Ammon's horn (tissue), 1 donor: ENCODE measurements at regions not wholly inside any gene's neighbourhood (a gene's known extent, or its start where the extent isn't known, plus 50 kb on each side); places are given as distances from the start of the nearest gene placed in this dataset.
"Not testable (repeated sequence)": the region's sequence is repeated elsewhere in the genome, so short reads cannot be mapped to it uniquely, and the experiment has no call there.

Experiments used
- DNase-seq: peaks from one replicate; pipeline ENCODE4 v3.0.0-alpha.2; 2016; ENCODE audit warnings: low spot score

GRCh38 chr2:16088035-16088801 lies 147.9 kb downstream of the MYCN start:
- no peak for DNase-seq

DNA sequence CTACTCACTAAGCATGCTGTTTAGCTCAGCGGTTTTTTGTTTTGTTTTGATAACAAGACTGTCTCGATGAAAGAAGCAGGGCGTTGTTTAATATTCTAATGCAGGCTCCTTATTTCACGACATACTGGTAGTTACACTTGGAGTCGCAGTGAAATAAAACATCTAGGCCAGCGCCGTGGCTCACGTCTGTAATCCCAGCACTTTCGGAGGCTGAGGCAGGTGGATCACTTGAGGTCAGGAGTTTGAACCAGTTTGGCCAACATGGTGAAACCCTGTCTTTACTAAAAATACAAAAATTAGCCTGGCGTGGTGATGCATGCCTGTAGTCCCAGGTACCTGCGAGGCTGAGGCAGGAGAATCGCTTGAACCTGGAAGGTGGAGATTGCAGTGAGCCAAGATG lies 145.8 kb downstream of the MYCN start:
- not testable (repeated sequence) for DNase-seq

GRCh38 chr2:16085073-16085472 lies 144.7 kb downstream of the MYCN start:
- no peak for DNase-seq

GRCh38 chr2:16084274-16084673 lies 143.9 kb downstream of the MYCN start:
- no peak for DNase-seq

GRCh38 chr2:16082276-16082675 lies 141.9 kb downstream of the MYCN start:
- DNase-seq = no peak

- DNase-seq = peak; percentile 73
Observed at GRCh38 chr2:16081316-16082200, 141.2 kb downstream of the MYCN start.

- no peak for DNase-seq
Observed at GRCh38 chr2:16080516-16080915, 140.2 kb downstream of the MYCN start.

DNA sequence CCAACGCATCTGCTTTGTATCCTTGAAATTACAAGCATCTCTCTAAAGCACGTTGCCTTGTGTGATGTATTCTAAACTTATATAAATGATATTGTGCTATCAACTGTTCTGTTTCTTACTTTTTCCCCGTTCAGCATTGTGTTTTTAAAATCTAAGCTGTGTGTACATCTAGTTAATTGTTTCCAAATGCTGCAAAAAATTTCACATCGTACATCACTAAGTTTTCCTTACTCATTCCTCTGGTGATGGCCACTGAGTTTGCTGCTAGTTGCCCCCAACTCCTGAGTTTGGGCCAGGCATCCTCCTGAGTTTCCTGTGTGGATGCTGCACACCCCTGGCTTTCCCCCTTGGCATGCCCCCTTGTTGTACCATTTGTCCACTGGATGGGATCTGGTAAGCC lies 139.7 kb downstream of the MYCN start:
- no peak for DNase-seq

DNA sequence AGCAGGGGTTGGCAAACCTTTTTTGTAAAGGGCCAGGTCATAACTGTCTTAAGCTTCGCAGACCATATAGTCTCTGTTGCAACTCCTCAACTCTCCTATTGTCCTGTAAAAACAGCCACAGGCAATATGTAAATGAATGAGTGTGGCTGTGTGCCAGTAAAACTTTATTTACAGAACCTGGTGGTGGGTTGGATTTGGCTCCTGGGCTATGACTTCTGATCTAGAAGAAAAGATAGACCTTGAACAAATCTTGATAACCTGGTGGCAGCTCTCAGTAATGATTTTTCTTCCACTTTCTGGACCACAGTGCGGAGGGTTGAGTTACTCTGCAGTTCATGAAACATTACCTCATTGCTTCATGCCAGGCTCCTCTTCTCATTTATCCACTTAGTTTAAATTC lies 139.3 kb downstream of the MYCN start:
- no peak for DNase-seq

- no peak for DNase-seq
Observed at GRCh38 chr2:16077601-16078000, 137.3 kb downstream of the MYCN start.

DNA sequence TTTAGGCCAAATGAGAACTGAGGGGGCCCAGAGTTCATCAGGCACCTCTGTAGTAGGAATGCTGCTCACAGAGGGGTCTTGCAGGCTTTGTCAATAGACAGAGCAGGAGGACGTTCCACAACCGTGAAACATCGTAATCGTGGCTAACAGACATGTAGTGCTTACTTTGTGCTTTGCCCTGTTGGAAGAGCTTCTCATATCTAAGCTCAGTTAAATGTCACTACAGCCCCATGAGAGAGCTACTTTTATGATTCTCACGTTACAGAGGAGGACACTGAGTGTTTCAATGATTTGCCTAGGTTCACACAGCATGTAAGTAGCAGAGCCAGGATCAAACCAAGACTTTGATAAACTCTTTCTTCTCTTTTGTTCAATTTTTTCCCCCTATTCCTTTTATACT lies 136.6 kb downstream of the MYCN start:
- DNase-seq = no peak

DNA sequence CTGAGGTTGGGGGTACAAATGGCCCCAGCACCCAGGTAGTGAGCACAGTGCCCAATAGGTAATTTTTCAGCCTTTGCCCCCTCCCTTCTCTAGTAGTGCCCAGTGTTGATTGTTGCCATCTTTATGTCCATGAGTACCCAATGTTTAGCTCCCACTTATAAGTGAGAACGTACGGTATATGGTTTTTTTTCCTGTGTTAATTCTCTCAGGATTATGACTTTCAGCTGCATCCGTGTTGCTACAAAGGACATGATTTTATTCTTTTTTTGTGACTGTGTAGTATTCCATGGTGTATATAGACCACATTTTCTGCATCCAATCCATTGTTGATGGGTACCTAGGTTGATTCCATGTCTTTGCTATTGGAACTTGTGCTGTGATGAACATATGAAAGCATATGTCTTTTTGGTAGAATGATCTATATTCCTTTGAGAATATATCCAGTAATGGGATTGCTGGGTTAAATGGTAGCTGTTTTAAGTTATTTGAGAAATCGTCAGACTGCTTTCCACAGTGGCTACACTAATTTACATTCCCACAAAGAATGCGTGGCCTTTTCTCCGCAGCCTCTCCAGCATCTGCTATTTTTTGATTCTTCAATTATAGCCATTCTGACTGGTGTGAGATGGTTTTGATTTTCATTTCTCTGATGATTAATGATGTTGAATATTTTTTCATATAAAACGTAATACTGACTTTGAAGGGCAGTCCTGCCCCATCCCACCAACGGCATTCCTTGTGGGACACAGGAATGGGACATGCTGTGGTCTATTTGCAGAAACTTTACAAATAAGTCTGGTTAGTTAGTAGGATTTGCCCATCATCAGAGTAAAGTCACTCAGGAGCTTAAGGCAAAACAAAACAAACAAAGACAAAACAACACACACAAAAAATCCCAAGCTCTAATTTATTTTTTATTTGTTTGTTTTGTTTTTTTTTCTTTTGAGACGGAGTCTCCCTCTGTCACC lies 135.0 kb downstream of the MYCN start:
- DNase-seq = no peak

DNA sequence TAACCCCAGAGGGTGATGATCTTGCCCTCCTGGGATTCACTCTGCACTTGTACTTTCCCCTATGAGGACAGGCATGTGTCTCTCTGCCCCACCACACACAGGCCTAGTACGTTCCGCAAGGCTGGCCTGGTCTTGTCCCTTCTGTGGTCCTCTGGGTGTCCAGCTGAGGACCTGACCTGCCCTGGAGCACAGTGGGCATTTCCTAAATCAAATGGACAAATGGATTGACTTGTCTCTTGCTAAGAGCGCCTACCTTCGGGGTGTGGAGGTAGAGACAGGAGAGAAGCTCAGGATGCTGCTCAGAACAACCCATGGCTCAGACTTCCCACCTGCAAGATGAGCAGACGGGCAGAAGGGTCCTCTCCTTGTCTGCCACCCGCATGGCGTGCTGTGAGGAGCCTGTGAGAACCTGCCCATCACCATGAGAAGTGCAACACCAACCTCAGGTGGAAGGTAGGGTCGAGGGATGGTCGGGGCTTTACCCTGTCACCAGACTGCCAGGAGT lies 133.6 kb downstream of the MYCN start:
- no peak for DNase-seq

DNA sequence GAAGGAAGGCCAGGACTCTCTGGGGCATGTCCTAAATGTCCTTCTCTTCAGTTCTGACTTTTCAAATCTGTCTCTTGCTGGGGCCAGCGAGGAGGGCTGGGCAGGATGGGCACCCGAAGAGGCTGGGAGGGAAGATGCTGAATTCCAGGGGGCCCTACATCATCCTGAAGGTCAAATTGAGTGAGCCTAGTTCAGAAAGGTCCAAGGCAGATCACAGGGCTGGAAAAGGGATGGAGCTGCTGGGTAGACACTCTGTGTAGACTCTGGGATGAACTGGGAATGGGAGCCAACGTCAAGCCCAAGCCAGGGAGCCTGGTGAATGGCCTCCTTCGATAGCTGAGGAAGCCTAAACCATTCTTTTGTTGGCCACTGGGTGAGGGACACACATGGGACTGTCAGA lies 133.1 kb downstream of the MYCN start:
- DNase-seq = no peak

- no peak for DNase-seq
Observed at GRCh38 chr2:16072638-16073290, 132.4 kb downstream of the MYCN start.

DNA sequence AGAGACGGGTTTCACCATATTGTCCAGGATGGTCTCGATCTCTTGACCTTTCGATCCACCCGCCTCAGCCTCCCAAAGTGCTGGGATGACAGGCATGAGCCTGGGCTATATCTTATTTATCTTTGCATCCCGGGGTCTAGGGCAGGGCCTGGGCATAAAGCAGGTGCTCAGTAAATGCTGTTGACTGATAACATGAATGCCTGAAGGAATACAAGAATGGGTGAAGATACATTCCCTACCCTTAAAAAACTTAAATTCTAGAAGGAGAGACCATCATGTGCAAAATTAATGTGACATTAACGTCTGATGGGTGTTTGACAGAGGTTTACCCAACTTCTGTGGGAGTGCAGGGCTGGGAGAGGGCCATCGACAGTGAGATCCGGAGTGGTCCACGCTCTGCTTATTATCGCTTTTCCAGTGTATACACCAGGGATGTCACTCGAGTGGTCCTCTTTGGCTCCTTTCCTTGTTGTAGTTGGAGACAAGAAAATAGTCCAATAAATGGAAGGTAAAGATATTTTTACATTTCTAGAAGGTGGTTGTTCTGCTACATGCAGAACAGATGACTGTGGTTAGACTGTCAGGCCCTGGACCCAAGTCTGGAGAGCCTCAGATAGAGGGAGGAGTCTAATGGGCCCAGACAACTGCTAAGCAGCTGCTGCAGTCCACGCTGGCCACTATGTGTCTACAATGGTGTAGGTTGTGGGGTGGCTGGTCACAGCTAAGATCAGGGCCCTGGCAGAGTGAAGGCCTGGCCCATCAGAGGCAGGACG lies 131.7 kb downstream of the MYCN start:
- no peak for DNase-seq

DNA sequence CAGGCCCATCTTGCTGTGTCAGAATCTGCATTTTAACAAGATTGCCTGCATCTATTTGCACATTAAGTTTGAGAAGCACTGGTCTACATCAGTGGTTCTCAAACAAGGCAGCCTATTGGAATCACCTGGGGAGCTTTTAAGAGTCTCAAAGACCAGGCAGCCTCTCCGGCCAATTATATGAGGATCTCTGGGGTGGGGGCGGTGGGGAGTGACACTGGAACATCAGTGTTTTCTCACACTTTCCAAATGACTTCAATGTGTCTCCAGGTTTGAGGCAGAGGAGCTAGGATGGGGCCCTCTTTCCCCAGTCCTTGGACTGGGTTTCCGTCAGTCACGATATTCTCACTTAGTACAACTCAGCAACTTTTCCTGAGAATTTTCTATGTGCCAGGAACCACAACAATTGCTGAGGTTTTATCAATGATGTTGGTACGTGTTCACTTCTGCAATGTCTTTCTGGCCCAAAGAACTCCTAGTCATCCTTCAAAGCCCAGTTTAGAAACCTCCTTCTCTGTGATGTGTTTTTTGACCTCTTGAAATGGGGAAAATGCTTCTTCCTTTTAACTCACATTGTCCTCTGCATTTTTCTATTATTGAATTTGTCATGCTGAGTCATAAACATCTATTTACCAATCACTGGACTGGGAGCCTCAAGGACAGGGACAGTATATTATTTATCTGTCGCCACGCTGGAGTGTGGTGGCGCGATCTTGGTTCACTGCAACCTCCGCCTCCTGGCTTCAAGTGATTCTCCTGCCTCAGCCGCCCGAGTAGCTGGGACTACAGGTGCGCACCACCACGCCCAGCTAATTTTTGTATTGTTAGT lies 130.9 kb downstream of the MYCN start:
- DNase-seq = no peak

DNA sequence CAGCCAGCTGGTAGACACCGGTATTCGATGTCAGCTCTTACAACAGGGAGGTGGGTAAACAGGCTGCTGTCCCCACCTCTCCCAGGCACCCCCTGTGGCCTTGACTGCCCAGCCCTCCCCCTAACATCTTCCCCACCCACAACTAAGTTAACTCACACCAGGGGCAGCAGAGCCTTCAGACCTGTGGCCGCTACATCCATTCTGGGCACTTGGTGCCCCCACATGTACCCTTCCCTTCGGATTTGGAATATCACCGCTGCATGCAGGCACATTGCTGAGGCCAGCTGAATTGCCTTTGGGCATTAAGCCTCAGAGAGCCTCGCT lies 130.3 kb downstream of the MYCN start:
- DNase-seq = no peak

DNA sequence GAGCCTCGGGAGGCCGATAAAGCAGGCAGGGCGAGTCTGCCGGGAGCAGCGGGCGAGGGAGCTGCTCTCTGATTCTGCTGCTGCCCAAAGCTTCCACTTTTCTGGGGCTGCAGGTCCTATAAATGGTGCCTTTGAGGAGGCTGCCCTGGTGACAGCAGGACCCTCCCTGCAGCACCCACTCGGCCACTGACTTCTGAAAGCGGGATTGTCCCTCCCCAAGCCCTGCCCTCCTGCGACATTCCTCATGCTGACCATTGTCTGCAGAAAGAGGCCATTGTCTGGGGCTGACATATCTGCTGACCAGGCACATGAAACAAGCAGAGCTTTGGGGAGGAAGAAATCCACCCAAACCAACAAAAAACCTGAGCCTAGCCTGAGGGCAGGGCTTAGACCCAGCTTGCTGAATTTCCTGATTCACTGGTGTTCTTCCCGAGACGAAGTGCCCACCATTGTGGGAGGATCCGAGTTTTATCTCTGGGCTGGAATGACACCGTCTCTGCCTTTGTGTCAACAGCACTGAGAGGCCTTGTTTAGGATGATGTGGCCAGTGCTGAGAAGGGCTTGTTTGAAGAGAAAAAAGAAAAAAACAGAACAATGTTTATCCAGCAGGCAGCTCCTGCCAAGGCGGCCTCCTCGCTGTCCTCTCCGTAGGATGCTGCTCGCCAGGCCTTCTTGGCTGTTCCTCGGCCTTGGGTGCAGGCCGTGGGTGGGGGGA lies 129.7 kb downstream of the MYCN start:
- peak; percentile 97 for DNase-seq

DNA sequence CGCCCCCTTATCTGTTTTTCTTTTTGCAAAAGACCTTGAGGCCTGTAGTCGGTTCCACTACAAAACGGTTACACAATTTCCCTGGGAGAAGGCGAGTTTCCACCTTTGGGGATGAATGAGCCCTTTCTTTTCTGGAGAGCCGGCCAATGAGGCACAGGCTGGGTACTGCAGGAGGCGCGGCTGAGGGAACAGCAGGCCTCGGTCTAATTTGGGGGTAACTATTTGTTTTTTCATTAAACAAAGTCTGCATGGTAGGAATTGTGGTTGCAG lies 129.2 kb downstream of the MYCN start:
- DNase-seq = no peak
